GM21528 (cell line): ENCODE measurements at regions not wholly inside any gene's neighbourhood (a gene's known extent, or its start where the extent isn't known, plus 50 kb on each side); places are given as distances from the start of the nearest gene placed in this dataset.

Experiments used
- ATAC-seq: cut with Tn5 transposase; IDR thresholded peaks from one replicate; pipeline ENCODE4 v1.9.1; 2021; ENCODE audit warnings: mild to moderate bottlenecking, moderate library complexity; ENCODE audit not compliant: unreplicated experiment, low FRiP score

GRCh38 chr2:129103936-129104878 lies 785.5 kb upstream of the HS6ST1 start:
- ATAC-seq, result no peak

- no peak for ATAC-seq
Measured at GRCh38 chr2:129112181-129112580, 793.5 kb upstream of the HS6ST1 start.

DNA sequence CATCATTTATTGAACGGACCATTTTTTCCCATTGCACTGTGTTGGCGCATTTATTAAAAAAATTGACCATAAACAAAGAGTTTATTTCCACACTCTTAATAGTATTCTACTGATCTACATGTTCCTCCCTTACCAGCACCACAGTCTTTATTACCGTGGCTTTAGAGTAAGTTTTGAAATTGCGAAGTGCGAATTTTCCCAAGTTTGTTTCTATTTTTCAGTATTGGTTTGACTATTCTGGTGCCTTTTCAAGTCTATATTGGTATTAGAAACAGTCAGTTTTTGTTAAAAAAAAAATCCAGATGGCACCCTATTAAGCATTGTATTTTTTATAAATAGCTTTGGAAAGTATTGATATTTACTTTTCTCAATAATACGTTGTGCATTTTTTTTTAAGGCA lies 795.1 kb upstream of the HS6ST1 start:
- no peak for ATAC-seq

- ATAC-seq, result no peak
Measured at GRCh38 chr2:129117434-129117833, 798.8 kb upstream of the HS6ST1 start.

DNA sequence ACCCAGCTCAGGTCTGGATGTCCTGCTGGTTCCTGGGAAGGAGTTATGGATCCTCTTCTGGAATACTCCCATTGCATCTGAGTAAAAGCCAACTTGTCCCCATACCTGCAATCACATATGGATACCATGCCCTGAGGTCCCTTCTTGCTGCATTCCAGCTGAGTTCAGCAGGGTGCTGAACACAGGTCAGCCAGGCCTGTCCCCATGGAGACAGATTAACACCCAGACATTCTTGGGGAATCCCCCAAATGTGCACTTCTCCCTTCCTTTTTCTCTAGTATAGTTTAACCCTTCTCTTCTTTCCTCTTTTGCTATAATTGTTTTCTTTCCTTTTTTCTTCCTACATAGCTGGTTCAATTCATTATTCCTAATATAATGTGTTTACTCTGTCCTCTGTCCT lies 799.6 kb upstream of the HS6ST1 start:
- no peak for ATAC-seq

DNA sequence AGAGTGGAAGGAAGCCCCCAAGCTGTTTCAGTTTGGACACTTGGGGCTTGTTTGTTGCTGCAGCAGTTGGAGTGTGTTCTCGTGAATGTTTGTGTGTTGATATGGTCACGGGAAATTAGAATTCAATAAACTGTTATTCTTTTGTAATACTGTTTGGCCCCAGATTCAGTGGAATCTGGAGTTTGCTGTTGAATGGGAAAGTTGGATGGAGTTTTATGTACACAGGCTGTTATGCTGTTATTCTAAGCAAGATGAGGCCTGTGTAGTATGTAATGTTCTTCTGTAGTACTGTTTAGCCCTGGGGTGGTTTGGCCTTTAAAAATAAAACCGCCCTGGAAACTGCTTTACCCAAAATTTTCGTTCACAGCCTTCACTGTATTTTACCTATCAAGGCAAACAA lies 810.4 kb upstream of the HS6ST1 start:
- no peak for ATAC-seq

- no peak for ATAC-seq
Measured at GRCh38 chr2:129133692-129134641, 815.3 kb upstream of the HS6ST1 start.

- ATAC-seq, result no peak
Measured at GRCh38 chr2:129135017-129135416, 816.3 kb upstream of the HS6ST1 start.

DNA sequence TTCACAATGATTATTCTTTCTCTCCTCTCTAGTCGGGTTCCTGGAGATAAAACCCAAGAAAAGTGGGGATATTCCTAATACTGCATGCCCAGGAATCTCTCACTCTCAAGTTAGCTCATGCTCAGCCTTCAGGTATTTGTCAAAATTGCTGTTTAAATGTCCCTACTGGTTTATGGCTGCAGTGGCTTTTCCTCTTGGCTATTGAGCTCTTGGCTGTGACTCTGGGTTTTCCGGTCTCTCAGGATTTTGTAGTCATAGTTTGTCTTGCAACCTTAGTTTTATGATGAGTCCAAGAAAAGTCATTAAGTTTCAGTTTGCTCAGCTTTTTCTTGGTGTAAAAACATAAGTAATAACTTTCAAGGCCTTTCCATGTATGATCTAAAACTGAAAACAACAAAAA lies 820.7 kb upstream of the HS6ST1 start:
- no peak for ATAC-seq

- ATAC-seq, result no peak
Measured at GRCh38 chr2:129142465-129142864, 823.8 kb upstream of the HS6ST1 start.

DNA sequence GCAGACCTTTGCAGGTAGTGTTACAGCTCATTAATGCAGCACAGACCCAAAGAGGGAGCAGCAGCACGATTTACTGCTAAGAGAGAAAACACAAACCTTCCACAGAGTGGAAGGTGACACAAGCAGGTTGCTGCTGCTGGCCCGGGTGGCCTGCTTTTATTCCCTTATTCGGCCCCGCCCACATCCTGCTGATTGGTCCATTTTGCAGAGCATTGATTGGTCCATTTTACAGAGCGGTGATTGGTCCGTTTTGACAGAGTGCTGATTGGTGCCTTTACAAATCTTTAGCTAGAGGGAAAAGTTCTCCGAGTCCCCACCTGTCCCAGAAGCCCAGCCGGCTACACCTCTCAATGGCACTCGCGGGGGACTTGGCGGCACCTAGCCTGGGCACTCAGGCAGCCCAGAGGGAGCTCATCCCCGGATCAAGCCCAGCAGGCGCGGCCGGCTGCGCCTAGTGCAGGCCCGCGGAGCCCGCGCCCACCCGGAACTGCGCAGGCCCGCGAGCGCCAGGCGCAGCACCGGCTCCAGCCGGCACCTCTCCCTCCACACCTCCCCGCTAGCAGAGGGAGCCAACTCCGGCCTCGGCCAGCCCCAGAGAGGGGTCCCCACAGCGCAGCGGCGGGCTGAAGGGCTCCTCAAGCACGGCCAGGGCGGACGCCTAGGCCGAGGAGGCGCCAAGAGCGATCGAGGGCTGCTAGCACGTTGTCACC lies 825.6 kb upstream of the HS6ST1 start:
- ATAC-seq, result no peak

DNA sequence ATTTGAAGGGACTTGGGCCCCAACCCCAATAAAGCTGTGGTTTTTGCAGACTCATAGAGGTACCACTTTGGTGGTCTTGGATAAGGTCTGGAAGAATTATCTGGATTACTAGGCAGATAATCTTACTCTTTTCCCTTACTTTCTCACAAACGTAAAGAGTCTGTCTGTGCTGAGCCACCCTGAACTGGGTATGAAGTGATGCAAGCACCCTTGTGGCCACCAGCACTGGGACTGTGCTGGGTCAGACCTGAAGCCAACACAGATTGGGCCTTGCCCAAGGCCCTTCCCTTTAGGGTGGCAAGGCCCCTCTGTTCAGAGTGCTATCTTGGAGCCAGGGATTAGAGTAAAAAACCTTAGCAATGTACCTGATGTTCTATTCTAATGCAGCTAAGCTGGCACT lies 827.0 kb upstream of the RAB6C start:
- no peak for ATAC-seq

DNA sequence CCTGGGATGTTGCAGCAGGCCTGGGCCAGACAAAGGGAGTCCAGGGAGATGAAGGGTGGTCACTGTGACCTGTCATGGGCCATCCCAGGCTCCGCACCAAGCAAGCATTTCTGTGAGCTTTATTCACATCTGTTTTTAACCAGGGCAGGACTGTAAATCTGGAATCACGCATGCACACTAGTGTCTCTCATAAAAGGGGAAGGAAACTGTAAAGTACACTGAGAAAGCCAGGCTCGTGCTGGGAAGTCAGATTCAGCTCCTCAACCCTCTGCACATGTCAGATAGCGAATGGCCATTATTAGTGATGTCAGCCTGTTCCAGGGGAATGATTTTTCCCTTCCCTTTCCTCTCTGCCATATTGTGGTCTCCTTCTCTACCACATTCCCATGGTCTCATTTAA lies 818.6 kb upstream of the RAB6C start:
- ATAC-seq, result no peak

DNA sequence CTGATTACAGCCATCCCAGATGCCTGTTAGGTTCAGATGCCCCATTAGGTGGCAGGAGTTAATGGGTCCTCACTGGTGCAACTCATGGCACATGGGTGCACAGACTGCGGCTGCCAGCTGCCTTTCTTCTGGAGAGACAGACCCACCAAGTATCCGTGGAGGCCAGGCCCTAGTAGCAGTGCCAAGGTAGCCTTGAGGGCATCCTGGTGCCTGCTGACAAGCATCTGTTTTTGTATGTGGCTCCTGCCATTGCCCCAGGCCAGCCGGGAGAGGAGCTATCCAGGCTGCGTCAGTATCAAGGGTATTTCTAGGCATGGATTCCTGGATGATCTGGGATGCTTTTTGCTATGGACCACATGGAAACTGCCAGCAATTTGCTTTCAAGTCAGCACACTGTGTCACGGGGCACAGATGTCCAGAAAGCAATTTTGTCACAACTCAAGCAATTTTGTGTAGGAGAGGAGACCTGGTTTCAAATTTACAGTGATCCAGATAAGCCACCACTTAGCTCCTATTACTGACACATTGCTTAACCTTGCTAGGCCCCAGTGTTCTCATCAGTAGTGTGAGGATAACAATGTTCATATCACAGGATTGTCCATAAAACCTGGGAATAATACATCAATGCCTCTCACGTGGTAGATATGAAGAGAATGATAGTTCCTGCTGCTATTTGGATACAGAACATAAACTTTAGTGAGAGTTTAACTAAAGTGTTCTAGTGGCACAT lies 815.1 kb upstream of the RAB6C start:
- no peak for ATAC-seq

DNA sequence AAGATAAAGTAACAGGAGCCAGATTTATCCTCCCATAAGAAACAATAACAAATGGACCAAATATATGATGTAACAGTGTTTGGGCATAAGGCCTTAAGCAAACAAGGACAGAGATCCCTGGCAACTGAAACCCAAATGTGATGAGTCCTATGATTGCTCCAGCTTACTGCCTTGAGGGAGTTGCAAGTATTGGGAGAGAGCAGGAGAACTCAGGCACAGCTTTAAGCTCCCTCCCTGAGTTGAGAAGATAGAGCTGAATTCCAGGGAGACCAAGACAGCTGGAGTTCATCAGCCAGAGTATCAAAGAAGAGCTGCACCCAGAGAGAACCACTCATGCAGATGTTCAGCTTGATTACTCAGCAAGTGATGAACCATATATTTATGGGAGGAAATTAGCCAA lies 814.5 kb upstream of the RAB6C start:
- no peak for ATAC-seq

- no peak for ATAC-seq
Measured at GRCh38 chr2:129167456-129167855, 812.0 kb upstream of the RAB6C start.

GRCh38 chr2:129170570-129170969 lies 808.9 kb upstream of the RAB6C start:
- no peak for ATAC-seq

DNA sequence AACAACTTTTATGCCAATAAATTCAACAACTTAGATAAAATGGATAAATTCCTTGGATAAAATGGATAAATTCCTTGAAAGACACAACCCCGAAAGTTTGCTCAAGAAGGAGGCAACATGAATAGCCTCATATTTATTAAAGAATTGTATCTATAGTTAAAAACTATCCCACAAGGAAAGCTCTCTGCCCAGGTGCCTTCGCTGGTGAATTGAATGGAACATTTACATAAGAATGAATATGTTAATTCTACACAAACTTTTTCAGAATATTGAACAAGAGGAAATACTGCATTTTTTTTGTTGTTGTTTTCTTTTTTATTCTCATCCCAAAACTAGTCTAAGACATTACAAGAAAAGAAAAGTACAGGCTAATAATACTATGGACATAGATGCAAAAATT lies 805.3 kb upstream of the RAB6C start:
- ATAC-seq, result no peak

DNA sequence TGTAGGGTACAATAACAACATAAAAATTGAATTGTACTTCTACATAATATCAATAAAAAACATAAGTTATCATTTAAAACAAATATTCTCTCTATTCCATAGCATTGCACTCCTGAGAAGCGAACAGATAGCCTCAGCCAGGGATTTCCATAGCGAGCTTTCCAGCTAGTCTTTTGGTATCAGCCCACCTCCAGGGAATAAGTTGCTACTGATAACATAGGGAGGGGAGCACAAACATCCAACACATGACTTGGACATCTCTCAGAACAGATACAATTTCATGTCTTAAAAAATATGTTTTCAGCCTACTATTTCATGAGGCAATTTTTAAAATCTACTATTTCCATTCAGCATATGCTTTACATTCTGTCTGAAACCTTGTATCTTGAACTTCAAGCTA lies 804.4 kb upstream of the RAB6C start:
- ATAC-seq, result no peak

DNA sequence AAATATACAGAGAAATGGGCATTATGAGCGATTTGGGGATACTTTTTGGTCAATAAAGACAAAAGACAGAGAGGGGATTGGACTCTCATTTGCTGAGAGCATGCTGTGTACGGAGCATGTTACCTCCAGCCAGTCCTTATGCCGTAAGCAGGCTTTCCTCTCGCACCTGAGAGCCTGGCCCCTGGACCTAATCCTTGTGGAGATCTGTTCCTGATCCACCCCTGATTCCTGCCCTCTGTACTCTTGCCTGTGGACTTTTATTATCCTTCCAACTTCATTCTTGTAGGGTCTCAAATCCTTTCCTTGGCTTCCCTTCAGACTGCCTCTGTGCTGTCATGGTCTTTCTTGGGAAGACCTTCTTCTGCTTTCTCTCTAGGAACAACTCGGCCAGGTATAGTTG lies 803.1 kb upstream of the RAB6C start:
- no peak for ATAC-seq
